Mucosa of descending colon (tissue), 3 donors: ENCODE measurements at regions not wholly inside any gene's neighbourhood (a gene's known extent, or its start where the extent isn't known, plus 50 kb on each side); places are given as distances from the start of the nearest gene placed in this dataset.

ENCODE experiments used
- ATAC-seq: fragments of 200-7000 bp; cut with Tn5 transposase; one replicate; pipeline ENCODE4 v1.9.1; 2020; ENCODE audit warnings: mild to moderate bottlenecking, moderate library complexity
- DNase-seq, 3 donors: peaks; one replicate each; pipeline ENCODE4 v3.0.0-alpha.2; 2020
- H3K36me3 ChIP-seq: fragments of 200-600 bp; one replicate; pipeline ENCODE4 v1.8.0; 2021; ENCODE audit warnings: low read depth, mild to moderate bottlenecking
- H3K4me1 ChIP-seq: fragments of 200-600 bp; one replicate; pipeline ENCODE4 v1.8.0; 2021; ENCODE audit warnings: low read depth, mild to moderate bottlenecking
- H3K4me3 ChIP-seq: fragments of 200-600 bp; one replicate; pipeline ENCODE4 v1.8.0; 2021; ENCODE audit warnings: mild to moderate bottlenecking
- H3K9me3 ChIP-seq: fragments of 200-600 bp; one replicate; pipeline ENCODE4 v1.8.0; 2021; ENCODE audit warnings: mild to moderate bottlenecking
- intact Hi-C, 2 donors: fragments of 100-400 bp; cut with DNase I in 1 of 2; cut with micrococcal nuclease in 1 of 2; formaldehyde crosslinking; loops; one replicate each; pipeline versions ENCODE4 v1.11.0 to v1.11.1; 2022; cut with DNase I, micrococcal nuclease
- TF ChIP-seq, protein P1 (sequence below): fragments of 200-600 bp; IDR thresholded peaks from one replicate; pipeline ENCODE4 v1.8.0; 2022; ENCODE audit warnings: antibody characterized with exemption, mild to moderate bottlenecking
- donor health status: DM: no; HTN: no; CAD: no; lungs with moderate emphysema.
- donor health status: DM: no; HTN: no; CAD: no.
- donor health status: DM: no; HTN: yes; CAD: no.

GRCh38 chr22:46081831-46082210 is 68.5 kb upstream of the PPARA start:
- no peak overlapping the region for H3K4me3 ChIP-seq
- H3K4me1 ChIP-seq: peaks cover 48% of the 10 kb centered on the region
- H3K36me3 ChIP-seq: no peaks in the 10 kb centered on the region
- ATAC-seq (no peak), DNase-seq (peak in 2 of 3 donors; percentile 28 to 33)
- TF ChIP-seq, protein P1, sequence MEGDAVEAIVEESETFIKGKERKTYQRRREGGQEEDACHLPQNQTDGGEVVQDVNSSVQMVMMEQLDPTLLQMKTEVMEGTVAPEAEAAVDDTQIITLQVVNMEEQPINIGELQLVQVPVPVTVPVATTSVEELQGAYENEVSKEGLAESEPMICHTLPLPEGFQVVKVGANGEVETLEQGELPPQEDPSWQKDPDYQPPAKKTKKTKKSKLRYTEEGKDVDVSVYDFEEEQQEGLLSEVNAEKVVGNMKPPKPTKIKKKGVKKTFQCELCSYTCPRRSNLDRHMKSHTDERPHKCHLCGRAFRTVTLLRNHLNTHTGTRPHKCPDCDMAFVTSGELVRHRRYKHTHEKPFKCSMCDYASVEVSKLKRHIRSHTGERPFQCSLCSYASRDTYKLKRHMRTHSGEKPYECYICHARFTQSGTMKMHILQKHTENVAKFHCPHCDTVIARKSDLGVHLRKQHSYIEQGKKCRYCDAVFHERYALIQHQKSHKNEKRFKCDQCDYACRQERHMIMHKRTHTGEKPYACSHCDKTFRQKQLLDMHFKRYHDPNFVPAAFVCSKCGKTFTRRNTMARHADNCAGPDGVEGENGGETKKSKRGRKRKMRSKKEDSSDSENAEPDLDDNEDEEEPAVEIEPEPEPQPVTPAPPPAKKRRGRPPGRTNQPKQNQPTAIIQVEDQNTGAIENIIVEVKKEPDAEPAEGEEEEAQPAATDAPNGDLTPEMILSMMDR: no peak
- no peaks in the 10 kb centered on the region for H3K9me3 ChIP-seq
- intact Hi-C loops: no loop called here

DNA sequence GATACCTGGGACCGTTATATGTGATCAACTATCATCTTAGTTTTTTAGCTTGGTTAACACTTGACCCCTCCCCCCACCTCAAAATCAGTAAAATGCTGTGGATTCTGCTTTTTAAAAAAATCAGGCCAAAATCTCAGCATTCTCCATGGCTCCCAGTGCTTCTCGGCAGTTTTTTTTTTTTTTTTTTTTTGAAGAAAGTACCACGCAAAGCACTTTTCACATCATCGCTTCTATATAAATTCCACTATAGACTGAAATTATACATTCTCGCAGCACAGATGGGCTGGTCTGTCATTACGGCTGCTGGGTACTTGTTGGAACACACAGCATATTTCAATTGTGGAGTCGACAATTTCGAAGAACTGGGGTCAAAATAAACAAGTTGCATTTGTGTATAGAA is 67.7 kb upstream of the PPARA start:
- H3K4me3 ChIP-seq: no peak overlapping the region

GRCh38 chr22:46083383-46084350 is 66.7 kb upstream of the PPARA start:
- H3K4me3 ChIP-seq: no peak overlapping the region
- DNase-seq: peak in 2 of 3 donors; percentile 43 to 47
- TF ChIP-seq, protein P1: no peak
- ATAC-seq: no peak
- H3K9me3 ChIP-seq: no peaks in the 10 kb centered on the region
- H3K36me3 ChIP-seq: no peaks in the 10 kb centered on the region
- intact Hi-C loops: no loop called here
- H3K4me1 ChIP-seq: peaks cover 61% of the 10 kb centered on the region

More for the DNA sequence above, 67.7 kb upstream of the PPARA start:
- DNase-seq (no peak), ATAC-seq (no peak)
- Histone ChIP-seq H3K4me1 (peaks cover 54% of the 10 kb centered on the region), H3K36me3 (no peaks in the 10 kb centered on the region), H3K9me3 (no peaks in the 10 kb centered on the region)
- TF ChIP-seq, protein P1: no peak
- intact Hi-C loops: no loop called here

GRCh38 chr22:46084376-46084775 is 66.0 kb upstream of the PPARA start:
- ATAC-seq (no peak), DNase-seq (peak in 1 of 3 donors; percentile 53)
- intact Hi-C loops: no loop called here
- no peaks in the 10 kb centered on the region for H3K36me3 ChIP-seq
- H3K9me3 ChIP-seq: no peaks in the 10 kb centered on the region
- TF ChIP-seq, protein P1: no peak
- H3K4me3 ChIP-seq: no peak overlapping the region
- H3K4me1 ChIP-seq: peaks cover 57% of the 10 kb centered on the region

GRCh38 chr22:46084943-46085827 is 65.1 kb upstream of the PPARA start:
- no peaks in the 10 kb centered on the region for H3K9me3 ChIP-seq
- H3K4me1 ChIP-seq: peaks cover 56% of the 10 kb centered on the region
- intact Hi-C loops: no loop called here
- DNase-seq: peak; percentile 66 to 86 (median 77)
- ATAC-seq: peak; percentile 48
- no peaks in the 10 kb centered on the region for H3K36me3 ChIP-seq
- no peak overlapping the region for H3K4me3 ChIP-seq
- TF ChIP-seq, protein P1: no peak
